Body of pancreas (tissue), 4 donors: ENCODE measurements at regions not wholly inside any gene's neighbourhood (a gene's known extent, or its start where the extent isn't known, plus 50 kb on each side); places are given as distances from the start of the nearest gene placed in this dataset.

Source experiments
- POLR2A ChIP-seq, 3 donors: fragments of 450-650 bp; IDR thresholded peaks; one replicate each; pipeline ENCODE4 v1.6.1; 2016; ENCODE audit warnings: antibody characterized with exemption in 3 of 3, mild to moderate bottlenecking in 2 of 3
- TF ChIP-seq, protein P1 (sequence below), 7 experiments: fragments of 450-650 bp in 4 of 7; fragments of 200-600 bp in 3 of 7; sonication (generic) in 3 of 7; IDR thresholded peaks; one replicate each; pipeline ENCODE4 v1.5.1; 2016 to 2019; ENCODE audit warnings: antibody characterized with exemption in 7 of 7

DNA sequence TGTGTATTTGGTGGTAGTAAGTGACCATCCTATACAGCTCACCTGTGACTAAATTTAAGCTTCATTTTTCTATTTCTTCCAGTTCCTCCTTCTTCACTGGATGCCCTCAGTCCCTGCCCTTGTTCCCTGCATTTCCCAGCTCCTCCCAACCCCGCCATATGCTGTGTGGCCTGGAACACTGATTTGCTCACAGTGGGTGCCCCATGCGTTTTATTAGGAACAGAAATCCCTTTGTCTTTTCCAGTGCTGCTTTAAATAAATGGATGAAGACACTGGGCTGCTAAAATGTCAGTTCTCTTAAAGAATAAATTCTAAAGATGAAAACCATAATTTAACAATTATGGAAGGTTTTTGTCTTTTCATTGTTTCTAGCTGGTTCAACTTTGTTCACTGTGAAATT lies 477.3 kb downstream of the DCDC2C start:
- TF ChIP-seq POLR2A (IDR thresholded peaks at IDR 0.05) = no peak
- TF ChIP-seq, protein P1, sequence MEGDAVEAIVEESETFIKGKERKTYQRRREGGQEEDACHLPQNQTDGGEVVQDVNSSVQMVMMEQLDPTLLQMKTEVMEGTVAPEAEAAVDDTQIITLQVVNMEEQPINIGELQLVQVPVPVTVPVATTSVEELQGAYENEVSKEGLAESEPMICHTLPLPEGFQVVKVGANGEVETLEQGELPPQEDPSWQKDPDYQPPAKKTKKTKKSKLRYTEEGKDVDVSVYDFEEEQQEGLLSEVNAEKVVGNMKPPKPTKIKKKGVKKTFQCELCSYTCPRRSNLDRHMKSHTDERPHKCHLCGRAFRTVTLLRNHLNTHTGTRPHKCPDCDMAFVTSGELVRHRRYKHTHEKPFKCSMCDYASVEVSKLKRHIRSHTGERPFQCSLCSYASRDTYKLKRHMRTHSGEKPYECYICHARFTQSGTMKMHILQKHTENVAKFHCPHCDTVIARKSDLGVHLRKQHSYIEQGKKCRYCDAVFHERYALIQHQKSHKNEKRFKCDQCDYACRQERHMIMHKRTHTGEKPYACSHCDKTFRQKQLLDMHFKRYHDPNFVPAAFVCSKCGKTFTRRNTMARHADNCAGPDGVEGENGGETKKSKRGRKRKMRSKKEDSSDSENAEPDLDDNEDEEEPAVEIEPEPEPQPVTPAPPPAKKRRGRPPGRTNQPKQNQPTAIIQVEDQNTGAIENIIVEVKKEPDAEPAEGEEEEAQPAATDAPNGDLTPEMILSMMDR (IDR thresholded peaks at IDR 0.05) = no peak
